Lung (tissue), 11 donors: ENCODE measurements at regions not wholly inside any gene's neighbourhood (a gene's known extent, or its start where the extent isn't known, plus 50 kb on each side); places are given as distances from the start of the nearest gene placed in this dataset.

Experiments
- ATAC-seq: fragments of 200-7000 bp; cut with Tn5 transposase; one replicate; pipeline ENCODE4 v1.9.1; 2020; ENCODE audit warnings: moderate number of reproducible peaks; ENCODE audit not compliant: insufficient read depth, low FRiP score
- DNase-seq, 3 donors: peaks; one replicate each; pipeline ENCODE4 v3.0.0-alpha.2; 2013 to 2017
- H3K27ac ChIP-seq, 2 donors: one replicate each; pipeline ENCODE4 v1.5.1; 2013; ENCODE audit warnings: mild to moderate bottlenecking in 2 of 2, moderate library complexity in 2 of 2, control low read depth in 1 of 2, inconsistent platforms in 1 of 2, low read depth in 1 of 2, low read length in 1 of 2
- H3K27me3 ChIP-seq, 3 donors: one replicate each; pipeline ENCODE4 v1.5.1; 2013; ENCODE audit warnings: low read length in 2 of 3; ENCODE audit not compliant: control insufficient read depth in 3 of 3, insufficient read depth in 3 of 3
- H3K36me3 ChIP-seq, 4 donors: one replicate each; pipeline ENCODE4 v1.5.1; 2013; ENCODE audit warnings: low read length in 4 of 4, mild to moderate bottlenecking in 1 of 4, moderate library complexity in 1 of 4; ENCODE audit not compliant: control insufficient read depth in 4 of 4, insufficient read depth in 4 of 4
- H3K4me1 ChIP-seq, 5 donors: one replicate each; pipeline ENCODE4 v1.5.1; 2013; ENCODE audit warnings: low read length in 5 of 5, mild to moderate bottlenecking in 2 of 5, moderate library complexity in 1 of 5; ENCODE audit not compliant: control insufficient read depth in 5 of 5, insufficient read depth in 5 of 5
- H3K4me3 ChIP-seq: one replicate; pipeline ENCODE4 v1.5.1; 2013; ENCODE audit warnings: mild to moderate bottlenecking, control low read depth, moderate library complexity
- H3K9ac ChIP-seq, 2 donors: one replicate each; pipeline ENCODE4 v1.5.1; 2013; ENCODE audit warnings: low read length in 2 of 2, control low read depth in 1 of 2; ENCODE audit not compliant: insufficient read depth in 1 of 2
- H3K9me3 ChIP-seq, 4 donors: one replicate each; pipeline ENCODE4 v1.5.1; 2013; ENCODE audit warnings: low read length in 3 of 4, mild to moderate bottlenecking in 1 of 4, moderate library complexity in 1 of 4; ENCODE audit not compliant: control insufficient read depth in 4 of 4, insufficient read depth in 3 of 4
- CTCF ChIP-seq: IDR thresholded peaks from 2 replicates; pipeline ENCODE4 v1.5.1; 2012; ENCODE audit warnings: mild to moderate bottlenecking; ENCODE audit errors: control extremely low read depth, extremely low read depth
- WGBS, 2 donors: extraction: QIAGEN DNeasy Blood & Tissue Kit; methylation state at CpG; one replicate each; pipeline ENCODE4 v1.1.7; 2013; 5-methylcytosine and 5-hydroxymethylcytosine counted together
- donor health status: control.
- donor health status: control.
- donor health status: Bipolar disorder and iron deficiency.
- donor health status: healthy.
- donor health status: DM: yes; HTN: yes; CAD: no.

GRCh38 chr15:55017635-55018034 lies 179.1 kb downstream of the RSL24D1 start:
- no peak overlapping the region for H3K4me3 ChIP-seq
- ATAC-seq (no peak), DNase-seq (no peak)
- H3K27ac ChIP-seq: no peak overlapping the region
- H3K27me3 ChIP-seq: no peaks in the 10 kb centered on the region
- no peaks in the 10 kb centered on the region for H3K9me3 ChIP-seq
- no peak for TF ChIP-seq CTCF
- H3K36me3 ChIP-seq: no peaks in the 10 kb centered on the region
- no peaks in the 10 kb centered on the region for H3K4me1 ChIP-seq
- H3K9ac ChIP-seq: no peak overlapping the region

GRCh38 chr15:55016225-55016624 lies 180.5 kb downstream of the RSL24D1 start:
- H3K9ac ChIP-seq: no peak overlapping the region
- 74 to 93% methylated on average over 7 of the region's 7 CpGs for WGBS, 2 donors
- no peak overlapping the region for H3K4me3 ChIP-seq
- no peak overlapping the region for H3K27ac ChIP-seq
- no peaks in the 10 kb centered on the region for H3K36me3 ChIP-seq
- no peaks in the 10 kb centered on the region for H3K4me1 ChIP-seq
- DNase-seq (no peak), ATAC-seq (no peak)
- H3K9me3 ChIP-seq: no peaks in the 10 kb centered on the region
- no peak for TF ChIP-seq CTCF
- no peaks in the 10 kb centered on the region for H3K27me3 ChIP-seq

GRCh38 chr15:55015093-55015445 lies 181.7 kb downstream of the RSL24D1 start:
- 43 to 86% methylated on average over 3 of the region's 3 CpGs for WGBS, 2 donors
- Histone ChIP-seq H3K27ac (no peak overlapping the region), H3K27me3 (no peaks in the 10 kb centered on the region), H3K9me3 (no peaks in the 10 kb centered on the region), H3K36me3 (no peaks in the 10 kb centered on the region), H3K4me1 (no peaks in the 10 kb centered on the region), H3K9ac (no peak overlapping the region), H3K4me3 (no peak overlapping the region)
- ATAC-seq (no peak), DNase-seq (no peak)
- no peak for TF ChIP-seq CTCF

GRCh38 chr15:55014391-55015092 lies 182.2 kb downstream of the RSL24D1 start:
- Histone ChIP-seq H3K4me3 (no peak overlapping the region), H3K4me1 (no peaks in the 10 kb centered on the region), H3K27ac (no peak overlapping the region), H3K9me3 (no peaks in the 10 kb centered on the region), H3K27me3 (no peaks in the 10 kb centered on the region), H3K9ac (no peak overlapping the region), H3K36me3 (no peaks in the 10 kb centered on the region)
- no peak for TF ChIP-seq CTCF
- DNase-seq (no peak), ATAC-seq (no peak)
- WGBS, 2 donors: 75 to 84% methylated on average over 1 of the region's 1 CpG
